Transverse colon (tissue), 4 donors: ENCODE measurements at regions not wholly inside any gene's neighbourhood (a gene's known extent, or its start where the extent isn't known, plus 50 kb on each side); places are given as distances from the start of the nearest gene placed in this dataset.

Experiments
- DNase-seq: peaks from one replicate; pipeline ENCODE4 v3.0.0-alpha.2; 2019
- H3K27ac ChIP-seq, 4 donors: fragments of 200-600 bp; sonication (generic); 2 replicates each; pipeline ENCODE4 v1.5.1; 2016 to 2018; ENCODE audit warnings: inconsistent platforms in 4 of 4
- H3K27me3 ChIP-seq: fragments of 200-600 bp; sonication (generic); 2 replicates; pipeline ENCODE4 v1.5.1; 2017; ENCODE audit warnings: inconsistent platforms
- H3K36me3 ChIP-seq, 4 donors: fragments of 200-600 bp; sonication (generic); 2 replicates each; pipeline ENCODE4 v1.5.1; 2017 to 2019; ENCODE audit warnings: inconsistent platforms in 4 of 4
- H3K4me1 ChIP-seq, 4 donors: fragments of 200-600 bp; sonication (generic); 2 replicates each; pipeline ENCODE4 v1.5.1; 2017 to 2020; ENCODE audit warnings: inconsistent platforms in 4 of 4
- H3K4me3 ChIP-seq, 4 donors: fragments of 200-600 bp; sonication (generic); 1 replicate in 1 of 4; 2 replicates in 3 of 4; pipeline versions ENCODE4 v1.5.1 to v1.6.1; 2017 to 2019; ENCODE audit warnings: inconsistent platforms in 4 of 4
- H3K9me3 ChIP-seq, 2 donors: fragments of 200-600 bp; sonication (generic); 2 replicates each; pipeline ENCODE4 v1.5.1; 2017 to 2019; ENCODE audit warnings: inconsistent platforms in 2 of 2
- CTCF ChIP-seq, 5 experiments: fragments of 200-600 bp in 3 of 5; fragments of 450-650 bp in 2 of 5; sonication (generic) in 3 of 5; IDR thresholded peaks; 1 replicate in 2 of 5; 2 replicates in 3 of 5; pipeline ENCODE4 v1.5.1; 2016 to 2017; ENCODE audit warnings: antibody characterized with exemption in 5 of 5, inconsistent platforms in 3 of 5, mild to moderate bottlenecking in 2 of 5, moderate library complexity in 1 of 5
- EP300 ChIP-seq: sonication (generic); formaldehyde crosslinking; IDR thresholded peaks from one replicate; pipeline ENCODE4 v1.6.1; 2017; ENCODE audit warnings: antibody characterized with exemption, low read depth
- POLR2A ChIP-seq: fragments of 450-650 bp; IDR thresholded peaks from one replicate; pipeline ENCODE4 v1.6.1; 2016; ENCODE audit warnings: antibody characterized with exemption, mild to moderate bottlenecking, moderate library complexity
- POLR2AphosphoS5 ChIP-seq, 3 donors: sonication (generic); formaldehyde crosslinking; IDR thresholded peaks; one replicate each; pipeline ENCODE4 v1.6.1; 2016; ENCODE audit warnings: antibody characterized with exemption in 3 of 3
- WGBS, 2 donors: methylation state at CpG; one replicate each; pipeline ENCODE4 v1.1.5; 2018; ENCODE audit warnings: low coverage in 1 of 2; 5-methylcytosine and 5-hydroxymethylcytosine counted together
- in situ Hi-C, 4 donors: fragments of 200-750 bp; cut with MboI; loops; one replicate each; pipeline versions ENCODE4 v1.15.0 to v1.15.1; 2017; ENCODE audit warnings: low sequenced_read_pairs in 3 of 4, low pct_ligation_motif_present in 1 of 4, low pct_unique_long_range_greater_than_20kb in 1 of 4
- intact Hi-C: fragments of 100-400 bp; cut with DNase I; formaldehyde crosslinking; loops from one replicate; pipeline ENCODE4 v1.15.1; 2023; ENCODE audit warnings: low total_unique reads

- peaks cover 0 to 4% (median 0%) of the 10 kb centered on the region in 4 donors for H3K4me1 ChIP-seq
- intact Hi-C loops (no loop called here), in situ Hi-C loops (no loop called here)
- no peak overlapping the region for H3K27ac ChIP-seq
- peaks cover 4% of the 10 kb centered on the region for H3K27me3 ChIP-seq
- no peak for DNase-seq
- 95 to 100% methylated on average over 3 to 9 of the region's 9 CpGs for WGBS, 2 donors
- H3K9me3 ChIP-seq = no peaks in the 10 kb centered on the region
- no peak overlapping the region for H3K4me3 ChIP-seq
- TF ChIP-seq EP300 (no peak), CTCF (IDR thresholded peaks at IDR 0.05) (no peak), POLR2A (no peak), POLR2AphosphoS5 (IDR thresholded peaks at IDR 0.05) (no peak)
- no peaks in the 10 kb centered on the region for H3K36me3 ChIP-seq
These were observed 146.9 kb upstream of the MYLIP start for GRCh38 chr6:15981956-15982355.

GRCh38 chr6:15980801-15981200, 148.1 kb upstream of the MYLIP start:
- no peak overlapping the region for H3K27ac ChIP-seq
- intact Hi-C loops = no loop called here
- in situ Hi-C loops = no loop called here
- peaks cover 4% of the 10 kb centered on the region for H3K27me3 ChIP-seq
- DNase-seq = no peak
- H3K9me3 ChIP-seq = no peaks in the 10 kb centered on the region
- TF ChIP-seq CTCF (IDR thresholded peaks at IDR 0.05) (no peak), POLR2AphosphoS5 (IDR thresholded peaks at IDR 0.05) (no peak), POLR2A (no peak), EP300 (no peak)
- H3K4me3 ChIP-seq = no peak overlapping the region
- peaks cover 0 to 5% (median 0%) of the 10 kb centered on the region in 4 donors for H3K4me1 ChIP-seq
- no peaks in the 10 kb centered on the region for H3K36me3 ChIP-seq
- 63 to 81% methylated on average over 1 to 4 of the region's 4 CpGs for WGBS, 2 donors

GRCh38 chr6:15978426-15978825, 150.5 kb upstream of the MYLIP start:
- Histone ChIP-seq H3K4me3 (no peak overlapping the region), H3K36me3 (no peaks in the 10 kb centered on the region), H3K27ac (no peak overlapping the region), H3K9me3 (peaks cover 0 to 3% of the 10 kb centered on the region in 2 donors), H3K27me3 (peaks cover 4% of the 10 kb centered on the region), H3K4me1 (peaks cover 0 to 5% (median 0%) of the 10 kb centered on the region in 4 donors)
- TF ChIP-seq CTCF (IDR thresholded peaks at IDR 0.05) (no peak), EP300 (no peak), POLR2AphosphoS5 (IDR thresholded peaks at IDR 0.05) (no peak), POLR2A (no peak)
- intact Hi-C loops = no loop called here
- in situ Hi-C loops = no loop called here
- DNase-seq = no peak

GRCh38 chr6:15977050-15977449, 151.8 kb upstream of the MYLIP start:
- Histone ChIP-seq H3K4me3 (no peak overlapping the region), H3K36me3 (no peaks in the 10 kb centered on the region), H3K4me1 (peaks cover 0 to 5% (median 0%) of the 10 kb centered on the region in 4 donors), H3K27me3 (no peaks in the 10 kb centered on the region), H3K9me3 (peaks cover 0 to 7% of the 10 kb centered on the region in 2 donors), H3K27ac (no peak overlapping the region)
- in situ Hi-C loops (no loop called here), intact Hi-C loops (no loop called here)
- no peak for TF ChIP-seq EP300
- no peak for TF ChIP-seq POLR2AphosphoS5 (IDR thresholded peaks at IDR 0.05)
- no peak for TF ChIP-seq POLR2A
- no peak for TF ChIP-seq CTCF (IDR thresholded peaks at IDR 0.05)
- DNase-seq = no peak
- 60 to 70% methylated on average over 1 to 2 of the region's 2 CpGs for WGBS, 2 donors
